GM12864 (cell line): ENCODE measurements at regions not wholly inside any gene's neighbourhood (a gene's known extent, or its start where the extent isn't known, plus 50 kb on each side); places are given as distances from the start of the nearest gene placed in this dataset.

Source experiments
- DNase-seq: peaks from one replicate; pipeline ENCODE4 v3.0.0-alpha.2; 2011; ENCODE audit warnings: low read depth
- H3K4me3 ChIP-seq: 2 replicates; pipeline ENCODE4 v1.5.1; 2011; ENCODE audit warnings: mild to moderate bottlenecking, low read depth, low read length, control low read depth
- CTCF ChIP-seq: IDR thresholded peaks from 2 replicates; pipeline ENCODE4 v1.5.1; 2011; ENCODE audit warnings: low read depth, mild to moderate bottlenecking, moderate library complexity, low read length, control low read depth, inconsistent platforms; ENCODE audit errors: missing control alignments

DNA sequence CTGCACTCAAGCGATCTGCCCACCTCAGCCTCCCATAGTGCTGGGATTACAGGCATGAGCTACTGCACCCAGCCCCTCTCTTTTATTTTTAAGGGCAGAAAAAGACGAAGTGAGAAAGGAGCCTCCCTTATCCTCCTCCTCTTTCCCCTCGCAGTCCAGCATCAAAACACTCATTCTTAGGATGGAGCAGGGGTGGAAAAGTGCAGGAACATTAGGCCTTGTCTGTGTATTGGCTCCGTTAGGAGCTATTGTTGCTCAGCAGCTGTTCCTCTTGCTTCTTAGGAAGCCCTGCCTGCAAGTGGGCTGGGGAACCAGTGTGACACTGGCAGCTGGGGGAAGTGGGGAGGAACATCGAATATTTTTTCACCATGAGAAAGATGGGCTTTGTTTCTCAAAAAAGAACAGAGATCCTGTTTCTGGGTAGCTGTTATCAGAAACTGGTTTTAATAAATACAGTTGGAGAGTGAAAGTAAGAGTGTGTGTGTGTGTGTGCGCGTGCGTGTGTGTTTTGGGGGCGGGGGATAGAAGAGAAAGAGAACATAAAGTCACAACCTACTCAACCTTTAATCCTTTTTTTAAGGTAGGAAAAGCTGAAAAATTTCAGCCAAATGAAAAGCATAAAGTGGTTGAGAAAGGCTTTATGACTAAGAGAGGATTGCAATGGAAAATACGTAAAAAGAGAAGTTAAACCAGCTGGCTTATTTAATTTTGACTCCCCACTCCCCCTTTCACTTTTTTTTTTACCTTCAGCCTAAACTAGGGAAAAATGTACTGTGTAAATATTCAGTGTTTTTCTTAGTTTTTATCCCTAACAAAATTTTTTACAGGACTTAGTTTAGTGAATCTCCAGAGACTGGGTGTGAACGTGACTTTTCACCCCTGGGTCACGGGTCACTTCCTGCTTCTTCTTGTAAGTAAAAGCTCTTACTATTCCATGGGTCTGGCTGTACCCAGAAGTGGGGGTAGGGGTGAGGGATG, 197.2 kb upstream of the PLEKHG7 start:
- peak; percentile 71 for DNase-seq
- no peak for TF ChIP-seq CTCF

DNA sequence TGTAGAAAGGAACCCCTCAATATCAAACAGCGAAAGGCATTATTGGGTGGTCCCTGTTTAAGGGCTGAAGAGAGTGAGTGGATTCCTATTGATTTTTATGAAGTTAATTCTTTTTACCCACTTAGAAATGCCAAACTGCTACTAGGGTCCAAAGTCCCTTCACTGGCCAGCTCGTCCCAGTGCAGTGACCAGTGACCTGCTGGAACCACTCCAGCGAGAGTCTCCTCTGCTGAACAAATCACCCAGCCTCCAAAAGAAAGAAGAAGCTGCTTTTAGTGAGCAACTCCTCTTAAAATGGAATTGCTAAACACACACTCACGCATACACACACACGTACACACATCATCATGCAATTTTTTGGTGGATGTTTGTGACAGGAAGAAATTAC, 198.2 kb upstream of the PLEKHG7 start:
- H3K4me3 ChIP-seq = no peak overlapping the region
- TF ChIP-seq CTCF = no peak
- DNase-seq = no peak

More for the DNA sequence above, 197.2 kb upstream of the PLEKHG7 start:
- H3K4me3 ChIP-seq = peak overlapping the region; percentile 22; the same call in 1 of the 2 replicates

DNA sequence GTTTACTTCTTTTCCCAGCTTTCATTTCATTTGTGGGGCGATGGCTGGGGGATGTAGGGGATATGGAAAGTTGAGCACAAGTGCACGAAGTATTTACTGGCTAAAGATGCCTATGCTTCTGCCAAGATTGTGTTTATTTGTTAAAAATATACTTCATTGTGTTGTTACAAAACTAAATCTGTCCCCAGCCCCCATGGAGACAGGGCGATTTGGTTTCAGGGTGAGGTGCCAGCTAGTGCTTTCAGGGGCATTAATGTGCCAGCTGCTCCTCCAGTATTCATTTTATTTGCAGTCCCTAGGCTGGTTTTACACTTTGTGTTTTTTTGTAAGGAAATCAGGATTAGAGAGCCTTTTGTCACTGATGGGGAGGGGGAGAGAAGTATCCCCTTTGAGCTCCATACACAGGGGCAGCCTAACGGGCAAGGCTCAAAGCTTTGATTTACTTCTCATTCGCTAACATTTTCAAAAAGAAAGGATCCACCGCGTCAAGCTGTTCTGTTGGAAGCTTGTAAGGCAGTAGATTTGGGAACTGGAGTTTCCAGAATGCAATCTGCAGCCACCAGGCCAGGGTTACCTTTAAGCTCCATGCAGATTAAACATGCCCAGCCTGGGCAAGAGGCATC, 198.7 kb upstream of the PLEKHG7 start:
- DNase-seq = no peak
- no peak for TF ChIP-seq CTCF
- H3K4me3 ChIP-seq = no peak overlapping the region; the same call in 1 of the 2 replicates

- peak; percentile 87 for DNase-seq
- no peak for TF ChIP-seq CTCF
- H3K4me3 ChIP-seq = peak overlapping the region; percentile 32; the same call in 1 of the 2 replicates
Measured at GRCh38 chr12:92503029-92503931, 199.5 kb upstream of the PLEKHG7 start.

DNA sequence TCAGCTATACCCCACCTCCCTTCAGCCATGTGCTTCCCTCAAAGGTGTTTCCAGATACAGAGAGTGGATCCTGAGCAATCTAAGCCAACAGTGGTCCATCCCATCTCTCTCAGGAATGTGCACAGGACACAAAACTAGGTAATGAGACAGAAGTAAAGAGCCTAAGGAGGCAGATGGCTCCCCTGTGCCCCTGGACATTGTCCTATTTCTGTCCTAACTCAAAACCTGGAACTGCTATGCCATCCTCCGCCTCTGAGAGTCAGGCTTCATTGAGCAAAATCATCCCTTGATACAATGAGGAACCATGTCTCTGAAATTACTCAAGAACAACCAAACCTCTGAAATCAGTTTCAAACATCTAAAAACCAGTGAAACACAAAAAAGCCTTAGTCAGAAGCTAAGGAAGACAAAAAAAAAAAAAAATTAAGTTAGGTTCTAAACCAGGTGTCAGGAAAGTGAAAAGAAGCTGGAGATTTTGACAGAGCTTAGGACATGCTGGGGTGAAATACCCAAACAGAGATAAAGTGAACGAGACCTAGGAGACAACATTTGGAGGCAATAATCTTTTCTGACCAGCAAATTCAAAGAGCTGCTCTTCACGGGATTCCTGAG, 200.3 kb upstream of the PLEKHG7 start:
- peak; percentile 59 for TF ChIP-seq CTCF
- peak overlapping the region; percentile 32; the same call in 1 of the 2 replicates for H3K4me3 ChIP-seq
- DNase-seq = peak; percentile 72

DNA sequence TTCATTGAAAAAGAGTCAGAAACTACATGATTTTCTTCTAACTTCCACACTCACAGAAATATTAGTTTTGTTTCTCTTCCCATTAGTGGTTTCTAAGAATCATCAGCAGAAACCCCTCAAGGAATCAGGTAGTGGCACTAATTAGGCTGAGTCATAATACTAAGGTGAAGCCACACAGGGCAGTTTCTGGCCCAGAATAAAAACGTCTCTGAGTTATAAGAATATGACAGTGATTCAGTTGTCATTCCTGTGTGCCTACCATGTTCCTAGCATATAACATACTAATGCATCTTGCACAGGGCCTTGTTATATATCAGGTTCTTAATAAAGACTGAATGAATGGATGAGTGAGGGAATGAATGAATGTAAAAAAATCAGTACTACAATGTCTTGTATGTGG, 206.0 kb upstream of the PLEKHG7 start:
- DNase-seq = peak; percentile 69
- TF ChIP-seq CTCF = no peak
- no peak overlapping the region for H3K4me3 ChIP-seq
